ENCODE measurements at regions not wholly inside any gene's neighbourhood (a gene's known extent, or its start where the extent isn't known, plus 50 kb on each side); places are given as distances from the start of the nearest gene placed in this dataset.

GRCh38 chr1:78790174-78790573 is 140.5 kb downstream of the IFI44 start:
- no peaks in the 10 kb centered on the region for H3K27me3 ChIP-seq (ENCODE audit: insufficient read depth, low read depth, low read length)
- H3K9me2 ChIP-seq (ENCODE audit: insufficient read depth, low read length): no peaks in the 10 kb centered on the region
- no peak for TF ChIP-seq POLR2AphosphoS5 (IDR thresholded peaks at IDR 0.05)
- TF ChIP-seq MXI1 (conservative IDR thresholded peaks at IDR 0.05; ENCODE audit: poor library complexity, severe bottlenecking): no peak
- H3K9ac ChIP-seq (ENCODE audit: low read length): no peak overlapping the region
- no peaks in the 10 kb centered on the region for H4K20me1 ChIP-seq (ENCODE audit: insufficient read depth)
- no peak overlapping the region for H3K4me2 ChIP-seq (ENCODE audit: low read length)
- no peak overlapping the region for H3K4me3 ChIP-seq (ENCODE audit: low read length)
- H3K9me3 ChIP-seq (ENCODE audit: low read length): peaks cover 3% of the 10 kb centered on the region
- no peaks in the 10 kb centered on the region for H3K36me3 ChIP-seq (ENCODE audit: insufficient read depth, low read length)
- H2AFZ ChIP-seq (ENCODE audit: low read depth, low read length): no peak overlapping the region
- H3F3A ChIP-seq (ENCODE audit: insufficient read depth, low read length, poor library complexity, severe bottlenecking): no peaks in the 10 kb centered on the region
- H3K27ac ChIP-seq (ENCODE audit: low read length): no peak overlapping the region
- H3K79me2 ChIP-seq (replicated peaks; ENCODE audit: insufficient read depth, low read length): no peaks in the 10 kb centered on the region

- H3F3A ChIP-seq (ENCODE audit: insufficient read depth, low read length, poor library complexity, severe bottlenecking): no peaks in the 10 kb centered on the region
- H2AFZ ChIP-seq (ENCODE audit: low read depth, low read length): no peak overlapping the region
- H3K27me3 ChIP-seq (ENCODE audit: insufficient read depth, low read depth, low read length): no peaks in the 10 kb centered on the region
- no peaks in the 10 kb centered on the region for H3K79me2 ChIP-seq (replicated peaks; ENCODE audit: insufficient read depth, low read length)
- H3K9me2 ChIP-seq (ENCODE audit: insufficient read depth, low read length): no peaks in the 10 kb centered on the region
- H4K20me1 ChIP-seq (ENCODE audit: insufficient read depth): no peaks in the 10 kb centered on the region
- H3K4me3 ChIP-seq (ENCODE audit: low read length): no peak overlapping the region
- H3K4me2 ChIP-seq (ENCODE audit: low read length): no peak overlapping the region
- TF ChIP-seq EZH2 (IDR thresholded peaks at IDR 0.05; ENCODE audit: borderline replicate concordance, insufficient read depth, low read length, poor library complexity, severe bottlenecking) (no peak), MXI1 (conservative IDR thresholded peaks at IDR 0.05; ENCODE audit: poor library complexity, severe bottlenecking) (no peak), EP300 (conservative IDR thresholded peaks at IDR 0.05; ENCODE audit: poor library complexity, severe bottlenecking) (no peak), RAD21 (conservative IDR thresholded peaks at IDR 0.05) (no peak), CTCF (IDR thresholded peaks at IDR 0.05; ENCODE audit: poor library complexity, severe bottlenecking) (no peak), SMC3 (conservative IDR thresholded peaks at IDR 0.05; ENCODE audit: poor library complexity) (no peak), TAF1 (IDR thresholded peaks at IDR 0.05; ENCODE audit: low read depth) (no peak), POLR2AphosphoS5 (IDR thresholded peaks at IDR 0.05) (no peak), REST (IDR thresholded peaks at IDR 0.05; ENCODE audit: borderline replicate concordance) (no peak)
- no peak overlapping the region for H3K9ac ChIP-seq (ENCODE audit: low read length)
- H3K27ac ChIP-seq (ENCODE audit: low read length): no peak overlapping the region
- peaks cover 3% of the 10 kb centered on the region for H3K9me3 ChIP-seq (ENCODE audit: low read length)
- H3K36me3 ChIP-seq (ENCODE audit: insufficient read depth, low read length): no peaks in the 10 kb centered on the region
Measured at GRCh38 chr1:78792756-78793155, 143.1 kb downstream of the IFI44 start.
